VCaP (cell line): ENCODE measurements at regions not wholly inside any gene's neighbourhood (a gene's known extent, or its start where the extent isn't known, plus 50 kb on each side); places are given as distances from the start of the nearest gene placed in this dataset.

Source experiments
- H3K27ac ChIP-seq: fragments of 450-650 bp; 2 replicates; pipeline ENCODE4 v1.5.1; 2017
- CTCF ChIP-seq: fragments of 450-650 bp; conservative IDR thresholded peaks from 2 replicates; pipeline ENCODE4 v1.5.1; 2017; ENCODE audit warnings: mild to moderate bottlenecking, moderate library complexity

- H3K27ac ChIP-seq, result no peak overlapping the region
- TF ChIP-seq CTCF, result no peak
Observed at GRCh38 chr11:119518746-119519730, 96.1 kb upstream of the THY1 start.

DNA sequence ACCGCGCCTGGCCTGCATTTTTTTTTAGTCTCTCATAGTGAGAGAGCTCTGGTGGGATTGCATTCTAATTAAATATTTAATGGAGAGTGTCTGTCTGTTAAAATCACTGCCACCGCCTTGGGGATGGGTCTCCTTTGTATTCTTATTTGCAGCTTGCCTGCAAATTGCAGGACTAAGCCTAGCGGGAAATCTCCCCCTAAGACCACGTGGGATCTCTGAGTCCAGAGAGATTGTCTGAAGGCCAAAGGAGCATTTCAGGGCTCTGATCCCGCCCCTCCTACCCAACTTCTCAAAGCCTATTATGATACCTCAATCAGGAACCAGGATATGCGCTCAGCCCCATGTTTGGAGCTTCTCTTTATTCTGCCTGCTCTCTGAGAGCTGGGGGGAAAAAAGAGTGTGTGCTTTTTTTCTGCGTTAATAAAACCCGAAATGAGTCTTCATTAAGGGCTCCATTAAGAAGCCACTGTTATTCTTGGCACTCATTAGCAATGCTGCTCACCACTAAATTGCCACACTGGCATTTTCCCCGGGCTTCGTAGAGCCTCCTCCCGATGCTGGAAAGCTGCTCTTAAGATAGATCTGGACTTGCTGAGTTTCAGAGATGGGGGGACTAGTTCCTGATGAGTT, 92.9 kb upstream of the THY1 start:
- TF ChIP-seq CTCF, result no peak
- H3K27ac ChIP-seq, result no peak overlapping the region

DNA sequence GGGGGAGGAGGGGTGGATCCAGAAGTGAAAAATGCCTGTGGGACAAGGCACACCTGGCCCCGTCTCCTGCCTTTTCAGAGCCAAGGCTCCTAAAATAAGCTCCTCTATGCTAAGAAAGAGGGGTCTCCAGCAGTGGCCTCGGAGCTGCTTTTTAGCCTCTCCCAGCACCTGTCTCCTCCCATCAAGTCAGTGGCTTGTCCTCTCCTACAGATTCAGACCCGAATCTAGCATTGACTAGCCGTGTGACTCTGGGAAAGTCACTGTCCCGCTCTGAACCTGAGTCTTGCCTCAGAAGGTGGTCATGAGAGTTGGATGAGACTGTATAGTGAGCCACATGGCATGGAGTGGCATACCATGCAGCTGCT, 90.8 kb upstream of the THY1 start:
- no peak for TF ChIP-seq CTCF
- no peak overlapping the region for H3K27ac ChIP-seq

- no peak overlapping the region for H3K27ac ChIP-seq
- no peak for TF ChIP-seq CTCF
Observed at GRCh38 chr11:119513131-119513805, 90.3 kb upstream of the THY1 start.

DNA sequence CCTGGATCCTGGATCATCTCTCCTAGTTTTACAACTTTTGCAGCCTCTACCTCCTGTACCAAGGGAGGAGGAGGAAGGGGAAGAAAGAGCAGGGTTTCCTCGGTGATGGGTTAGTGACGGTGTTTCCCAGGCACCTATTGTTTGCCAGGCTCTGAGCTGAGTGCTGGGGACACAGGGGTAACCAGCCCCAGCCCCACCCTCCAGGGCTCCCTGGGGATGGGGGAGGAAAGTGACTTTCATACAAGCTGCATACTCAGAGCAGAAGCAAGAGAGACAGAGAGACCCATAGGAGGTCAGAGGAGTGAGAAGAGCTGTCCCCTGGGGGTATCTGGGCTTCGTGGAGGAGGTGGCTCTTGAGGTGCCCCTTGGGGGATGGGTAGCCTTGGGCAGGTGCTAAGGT, 89.4 kb upstream of the THY1 start:
- no peak overlapping the region for H3K27ac ChIP-seq
- TF ChIP-seq CTCF, result no peak

- TF ChIP-seq CTCF, result no peak
- H3K27ac ChIP-seq, result no peak overlapping the region
Observed at GRCh38 chr11:119511614-119512306, 88.8 kb upstream of the THY1 start.
